Mucosa of descending colon (tissue), 3 donors: ENCODE measurements at regions not wholly inside any gene's neighbourhood (a gene's known extent, or its start where the extent isn't known, plus 50 kb on each side); places are given as distances from the start of the nearest gene placed in this dataset.

Experiments used
- ATAC-seq: fragments of 200-7000 bp; cut with Tn5 transposase; one replicate; pipeline ENCODE4 v1.9.1; 2020; ENCODE audit warnings: mild to moderate bottlenecking, moderate library complexity
- DNase-seq, 3 donors: peaks; one replicate each; pipeline ENCODE4 v3.0.0-alpha.2; 2020
- H3K36me3 ChIP-seq: fragments of 200-600 bp; one replicate; pipeline ENCODE4 v1.8.0; 2021; ENCODE audit warnings: low read depth, mild to moderate bottlenecking
- H3K4me1 ChIP-seq: fragments of 200-600 bp; one replicate; pipeline ENCODE4 v1.8.0; 2021; ENCODE audit warnings: low read depth, mild to moderate bottlenecking
- H3K4me3 ChIP-seq: fragments of 200-600 bp; one replicate; pipeline ENCODE4 v1.8.0; 2021; ENCODE audit warnings: mild to moderate bottlenecking
- H3K9me3 ChIP-seq: fragments of 200-600 bp; one replicate; pipeline ENCODE4 v1.8.0; 2021; ENCODE audit warnings: mild to moderate bottlenecking
- CTCF ChIP-seq: fragments of 200-600 bp; IDR thresholded peaks from one replicate; pipeline ENCODE4 v1.8.0; 2022; ENCODE audit warnings: antibody characterized with exemption, mild to moderate bottlenecking
- intact Hi-C, 2 donors: fragments of 100-400 bp; cut with DNase I in 1 of 2; cut with micrococcal nuclease in 1 of 2; formaldehyde crosslinking; loops; one replicate each; pipeline versions ENCODE4 v1.11.0 to v1.11.1; 2022; cut with DNase I, micrococcal nuclease
- donor health status: DM: no; HTN: no; CAD: no; lungs with moderate emphysema.
- donor health status: DM: no; HTN: no; CAD: no.
- donor health status: DM: no; HTN: yes; CAD: no.

DNA sequence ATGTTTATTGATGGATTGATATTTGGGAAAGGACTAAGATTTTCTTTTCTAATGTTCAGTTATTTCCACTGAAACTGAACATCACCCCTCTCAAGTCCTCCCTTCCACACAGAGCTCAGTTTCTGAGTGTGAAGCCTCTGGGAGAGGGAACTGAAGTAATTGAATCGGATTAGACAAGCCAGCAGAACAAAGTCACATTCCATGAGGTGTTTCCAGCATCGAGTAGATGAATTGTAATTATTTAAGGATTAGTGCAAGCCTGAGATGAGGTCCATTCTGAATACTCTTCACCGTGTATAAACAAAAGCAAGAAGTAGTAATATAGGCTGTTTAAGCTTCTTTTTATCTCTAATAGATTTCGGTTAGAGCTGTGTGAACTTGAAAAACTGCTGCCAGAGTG, 2060.5 kb downstream of the MAT2B start:
- H3K9me3 ChIP-seq, result peaks cover 2% of the 10 kb centered on the region
- H3K4me1 ChIP-seq, result no peaks in the 10 kb centered on the region
- H3K36me3 ChIP-seq, result no peaks in the 10 kb centered on the region
- ATAC-seq, result no peak
- no peak for DNase-seq
- intact Hi-C loops, result no loop called here
- TF ChIP-seq CTCF, result no peak
- no peak overlapping the region for H3K4me3 ChIP-seq

DNA sequence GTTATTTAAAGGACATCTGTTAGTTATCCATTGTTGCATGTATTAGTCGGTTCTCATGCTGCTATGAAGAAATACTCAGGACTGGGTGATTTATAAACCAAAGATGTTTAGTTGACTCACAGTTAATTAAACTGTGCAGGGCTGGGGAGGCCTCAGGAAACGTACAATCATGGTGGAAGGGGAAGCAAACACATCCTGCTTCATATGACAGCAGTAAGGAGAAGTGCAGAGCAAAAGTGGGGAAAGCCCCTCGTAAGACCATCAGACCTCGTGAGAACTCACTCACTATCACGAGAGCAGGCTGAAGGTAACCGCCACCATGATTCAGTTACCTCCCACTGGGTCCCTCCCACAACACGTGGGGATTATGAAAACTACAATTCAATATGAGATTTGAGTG, 2064.1 kb downstream of the MAT2B start:
- ATAC-seq, result no peak
- TF ChIP-seq CTCF, result no peak
- H3K9me3 ChIP-seq, result peaks cover 5% of the 10 kb centered on the region
- no peak overlapping the region for H3K4me3 ChIP-seq
- H3K4me1 ChIP-seq, result no peaks in the 10 kb centered on the region
- no peak for DNase-seq
- no peaks in the 10 kb centered on the region for H3K36me3 ChIP-seq
- intact Hi-C loops, result no loop called here

DNA sequence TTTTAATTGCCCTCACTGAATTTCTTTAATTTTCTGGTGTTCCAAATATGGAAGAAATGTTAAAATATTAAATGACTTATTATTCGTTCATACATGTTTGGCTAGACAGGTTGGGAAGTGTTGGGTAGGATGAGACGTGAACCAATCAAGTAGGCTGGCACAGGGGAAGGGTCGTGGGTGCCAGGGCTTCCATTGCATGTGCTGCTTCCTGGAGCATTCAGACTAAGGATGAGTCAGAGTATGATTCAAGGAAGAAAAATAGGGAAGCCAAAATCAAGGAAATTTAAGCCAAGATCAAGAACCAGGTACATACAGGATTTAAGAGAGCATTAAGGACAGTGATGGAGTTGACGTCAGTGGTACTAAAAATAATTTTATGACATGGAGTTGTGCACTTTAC, 2068.0 kb downstream of the MAT2B start:
- TF ChIP-seq CTCF, result no peak
- no peaks in the 10 kb centered on the region for H3K4me1 ChIP-seq
- intact Hi-C loops, result no loop called here
- no peak overlapping the region for H3K4me3 ChIP-seq
- ATAC-seq (no peak), DNase-seq (no peak)
- H3K9me3 ChIP-seq, result peaks cover 5% of the 10 kb centered on the region
- no peaks in the 10 kb centered on the region for H3K36me3 ChIP-seq

DNA sequence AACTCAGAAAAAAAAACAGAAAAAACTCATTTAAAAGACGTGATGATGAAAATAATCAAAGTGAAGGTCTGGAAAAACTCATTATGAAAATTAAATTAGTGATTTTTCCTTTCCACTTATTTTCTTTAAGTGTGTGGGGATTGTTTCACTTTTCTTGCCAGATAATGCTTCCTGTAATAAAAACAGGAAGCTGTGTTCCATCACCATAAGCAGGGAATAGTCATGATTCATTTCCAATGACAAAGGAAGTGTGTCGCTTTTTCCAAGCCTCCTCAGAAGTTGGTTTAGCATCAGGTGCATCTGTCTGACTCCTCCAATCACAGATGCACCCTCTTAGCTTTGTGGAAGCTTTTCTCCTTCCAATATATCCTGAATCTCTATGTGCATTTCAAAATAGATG, 2068.7 kb downstream of the MAT2B start:
- H3K4me1 ChIP-seq, result no peaks in the 10 kb centered on the region
- H3K4me3 ChIP-seq, result no peak overlapping the region
- H3K36me3 ChIP-seq, result no peaks in the 10 kb centered on the region
- DNase-seq (no peak), ATAC-seq (no peak)
- no peak for TF ChIP-seq CTCF
- H3K9me3 ChIP-seq, result peaks cover 5% of the 10 kb centered on the region
- intact Hi-C loops, result no loop called here

GRCh38 chr5:165576678-165577275, 2071.4 kb downstream of the MAT2B start:
- H3K9me3 ChIP-seq, result no peaks in the 10 kb centered on the region
- H3K36me3 ChIP-seq, result no peaks in the 10 kb centered on the region
- no peak for TF ChIP-seq CTCF
- no peak overlapping the region for H3K4me3 ChIP-seq
- no peaks in the 10 kb centered on the region for H3K4me1 ChIP-seq
- DNase-seq, result no peak
- ATAC-seq, result no peak
- intact Hi-C loops, result no loop called here

DNA sequence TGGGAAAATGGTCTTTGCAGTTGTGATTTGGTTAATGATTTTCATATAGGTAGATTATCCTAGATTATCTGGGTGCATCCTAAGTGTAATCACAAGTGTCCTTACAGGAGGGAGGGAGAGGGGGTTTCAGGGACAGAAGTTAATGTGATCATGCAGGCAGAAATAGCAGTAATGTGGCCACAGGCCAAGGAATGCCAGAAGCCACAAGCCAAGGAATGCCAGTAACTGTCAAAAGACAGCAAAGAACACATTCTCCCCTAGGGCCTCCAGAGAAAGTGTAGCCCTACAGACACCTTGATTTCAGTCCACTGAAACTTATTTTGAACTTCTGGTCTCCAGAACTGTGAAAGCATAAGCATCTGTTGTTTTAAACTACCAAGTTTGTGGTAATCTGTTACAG, 2074.5 kb downstream of the MAT2B start:
- no peak overlapping the region for H3K4me3 ChIP-seq
- no peaks in the 10 kb centered on the region for H3K9me3 ChIP-seq
- DNase-seq (no peak), ATAC-seq (no peak)
- no peak for TF ChIP-seq CTCF
- no peaks in the 10 kb centered on the region for H3K36me3 ChIP-seq
- no peaks in the 10 kb centered on the region for H3K4me1 ChIP-seq
- intact Hi-C loops, result no loop called here
